NCI-H748 (cell line): ENCODE measurements at regions not wholly inside any gene's neighbourhood (a gene's known extent, or its start where the extent isn't known, plus 50 kb on each side); places are given as distances from the start of the nearest gene placed in this dataset.
A peak's percentile ranks its signal among the peaks of the same experiment; 100 is the strongest.
"Not testable (repeated sequence)": the region's sequence is repeated elsewhere in the genome, so short reads cannot be mapped to it uniquely, and the experiment has no call there.

Experiments
- DNase-seq: peaks from one replicate; lab custom pipeline; 2025; ENCODE audit not compliant: unreplicated experiment; lab: John Stamatoyannopoulos, UW

DNA sequence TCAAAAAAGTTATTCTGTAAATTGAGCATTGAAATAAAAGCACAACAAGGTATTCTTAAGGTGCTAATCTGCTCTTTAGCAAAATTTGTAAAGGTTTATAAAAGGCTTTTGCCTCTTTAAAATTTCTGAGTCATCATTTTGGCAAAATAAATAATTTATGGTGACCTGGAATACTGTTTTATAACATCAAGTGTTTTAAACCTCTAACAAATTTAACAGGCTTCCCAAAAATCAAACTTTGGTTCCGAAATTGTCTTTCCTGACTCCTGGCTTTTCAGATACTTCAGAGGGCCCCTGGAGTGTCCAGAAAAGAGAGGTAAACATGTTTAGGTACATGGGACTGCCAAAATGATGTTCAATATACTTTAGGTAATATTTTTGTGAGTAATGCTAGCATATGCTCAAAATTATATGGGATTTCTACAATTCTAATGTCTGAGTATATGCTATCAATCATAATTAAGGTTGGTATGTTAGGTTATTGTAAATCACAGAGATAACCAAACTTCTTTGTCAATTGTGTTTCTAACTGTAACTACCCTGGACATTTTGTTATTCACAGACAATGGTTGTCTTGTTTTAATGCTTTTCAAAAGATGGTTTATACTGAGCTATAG, 160.3 kb upstream of the OLIG3 start:
- DNase-seq: no peak

DNA sequence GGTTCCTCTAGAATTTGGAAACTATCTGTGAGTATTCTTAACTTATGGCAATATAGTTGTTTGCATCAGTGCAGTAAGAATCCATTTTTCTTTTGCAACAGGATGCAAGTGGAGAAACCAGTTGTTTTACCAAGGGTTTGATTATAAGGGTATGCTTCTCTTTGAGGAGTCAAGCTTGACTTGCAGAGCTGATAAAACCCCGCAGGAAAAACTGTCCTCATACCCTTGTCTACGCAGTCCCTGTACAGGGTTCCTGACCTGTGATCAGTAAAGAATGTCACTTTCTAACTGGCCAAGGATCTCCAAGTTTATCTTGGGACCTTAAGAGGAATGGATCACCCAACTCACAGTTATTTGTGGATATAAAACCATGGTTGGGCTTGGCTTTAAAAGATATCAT, 161.1 kb upstream of the OLIG3 start:
- DNase-seq: no peak

DNA sequence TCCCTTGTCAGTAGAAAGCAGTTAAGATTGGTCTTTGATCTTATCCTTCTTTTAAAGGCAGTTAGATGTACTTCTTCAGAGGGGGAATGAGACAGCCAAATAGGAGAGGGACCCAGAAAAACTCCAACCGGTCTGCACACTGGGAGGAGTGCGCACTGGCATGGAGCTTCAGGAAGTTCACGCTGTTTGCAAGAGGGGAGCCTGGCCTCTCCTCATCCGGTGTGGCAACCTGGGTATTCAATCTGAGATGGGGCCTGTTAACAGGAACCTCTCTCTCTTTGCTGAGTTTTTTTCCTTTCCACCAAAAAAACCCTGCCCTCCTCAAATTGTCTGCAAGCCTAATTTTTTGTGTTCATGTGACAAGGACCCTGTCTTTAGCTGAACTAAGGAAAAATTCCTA, 162.5 kb upstream of the OLIG3 start:
- DNase-seq: no peak

GRCh38 chr6:137657351-137657911, 163.2 kb upstream of the OLIG3 start:
- no peak for DNase-seq

DNA sequence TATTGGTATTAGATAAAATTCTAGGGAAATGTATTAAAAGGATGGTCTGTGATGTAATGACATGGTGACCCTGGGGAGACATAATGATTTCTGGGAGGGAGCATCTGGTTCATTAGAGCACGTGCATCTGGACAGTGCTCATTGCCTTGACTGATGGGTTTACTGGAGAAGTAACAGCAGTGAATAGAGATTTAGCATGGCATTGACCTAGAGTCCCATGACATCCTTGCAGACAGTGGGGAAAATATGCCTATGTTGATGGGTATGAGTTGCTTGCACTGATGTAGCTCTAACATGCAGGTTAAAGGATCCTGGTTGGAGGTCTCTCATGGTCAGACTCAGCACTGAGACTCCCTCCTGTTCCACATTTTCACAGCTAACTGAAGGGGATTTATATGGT, 164.1 kb upstream of the OLIG3 start:
- no peak for DNase-seq

- no peak for DNase-seq
Observed at GRCh38 chr6:137659871-137660270, 165.7 kb upstream of the OLIG3 start.

- DNase-seq: no peak
Observed at GRCh38 chr6:137660296-137660731, 166.1 kb upstream of the OLIG3 start.

DNA sequence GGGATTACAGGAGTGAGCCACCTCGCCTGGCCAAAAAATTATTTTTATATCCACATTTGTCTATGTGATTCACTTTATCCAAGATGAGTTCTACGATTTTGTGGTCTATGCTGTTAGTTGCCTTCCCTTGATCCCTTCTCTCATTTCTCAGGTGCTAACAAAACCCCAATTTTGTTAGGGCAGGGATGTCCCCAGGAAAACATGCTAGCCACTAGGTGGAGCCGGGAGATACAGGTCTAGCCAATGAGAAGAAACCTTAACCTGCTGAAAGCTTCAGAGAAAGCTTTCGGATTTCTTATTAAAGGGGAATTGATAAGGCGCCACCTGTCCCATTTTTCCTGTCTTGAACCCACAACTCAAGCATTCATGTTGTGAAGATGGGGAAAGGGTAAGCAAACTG, 167.4 kb upstream of the OLIG3 start:
- peak; percentile 32 for DNase-seq

GRCh38 chr6:137664183-137664582, 170.0 kb upstream of the OLIG3 start:
- no peak for DNase-seq

DNA sequence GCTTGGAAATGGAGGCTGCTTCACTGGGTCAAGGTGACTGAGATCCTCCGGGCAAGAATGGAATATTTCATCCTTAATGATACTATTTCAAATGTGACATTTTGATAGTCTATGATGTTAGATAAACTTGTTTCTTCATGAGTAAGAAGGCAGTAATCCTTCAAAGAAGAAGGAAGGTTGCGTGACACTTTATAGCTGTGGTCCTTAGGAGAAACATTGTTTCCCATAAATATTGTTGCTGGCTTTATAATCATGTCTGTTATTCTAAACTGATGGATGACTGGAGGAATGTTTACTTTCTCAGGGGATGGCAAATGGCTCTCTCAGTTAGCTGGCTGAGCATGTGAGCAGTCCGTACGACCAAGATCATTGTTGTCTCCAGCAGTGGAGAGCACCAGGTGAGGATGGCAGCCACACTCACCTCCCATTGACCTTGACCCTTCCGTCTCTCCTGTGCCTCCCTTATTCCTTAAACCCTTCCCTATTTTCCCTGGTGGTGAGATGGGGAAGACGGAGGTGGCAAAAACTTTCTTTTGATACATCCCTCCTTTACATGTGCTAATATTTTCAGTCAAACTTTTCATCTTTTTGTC, 171.2 kb upstream of the OLIG3 start:
- DNase-seq: no peak

DNA sequence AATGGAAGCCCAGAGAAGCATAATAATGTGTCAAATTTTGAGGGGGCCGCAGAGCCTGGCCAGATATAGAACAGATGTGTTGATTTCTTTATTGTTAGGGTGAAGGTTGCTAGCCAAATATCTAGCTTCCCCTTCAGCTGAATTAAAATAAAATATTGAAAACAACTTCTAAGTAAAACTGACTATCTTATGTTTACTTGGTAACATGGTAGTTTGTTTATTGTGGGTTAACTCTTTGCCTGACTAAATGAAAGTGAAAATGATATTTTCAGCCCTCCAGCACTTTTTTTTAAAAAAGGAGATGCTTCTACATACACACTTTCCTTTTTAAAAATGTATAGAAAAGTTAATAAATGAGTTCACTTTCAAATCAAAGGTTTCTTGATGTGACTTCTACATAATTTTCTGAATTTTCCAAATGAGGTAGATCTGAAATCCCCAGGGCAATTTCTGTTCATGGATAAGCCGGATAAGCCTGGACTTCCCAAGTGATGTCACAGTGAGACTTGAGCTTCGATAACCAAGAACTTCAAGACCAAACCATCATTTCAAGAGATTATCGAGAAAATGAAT, 172.1 kb upstream of the OLIG3 start:
- no peak for DNase-seq

DNA sequence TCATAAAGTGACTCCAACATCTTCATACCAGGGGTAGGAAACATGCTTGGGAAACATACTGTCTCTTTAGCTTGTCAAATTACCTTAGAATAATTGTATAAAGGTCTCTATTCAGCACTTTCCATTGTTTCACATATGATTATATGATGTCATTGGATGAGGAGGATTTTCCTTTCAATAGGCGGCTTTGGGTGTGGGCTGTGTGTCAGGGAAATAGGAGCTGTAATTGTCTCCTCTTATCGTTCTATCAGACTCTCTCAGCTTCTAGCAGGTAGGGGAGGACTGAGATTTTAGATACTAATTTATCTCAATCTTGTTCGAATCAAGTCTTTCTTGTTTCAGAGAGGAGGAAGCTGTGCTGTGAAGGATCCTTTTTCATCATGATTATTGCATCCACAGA, 179.4 kb upstream of the OLIG3 start:
- DNase-seq: peak; percentile 36

GRCh38 chr6:137676888-137677287, 182.7 kb upstream of the OLIG3 start:
- no peak for DNase-seq

DNA sequence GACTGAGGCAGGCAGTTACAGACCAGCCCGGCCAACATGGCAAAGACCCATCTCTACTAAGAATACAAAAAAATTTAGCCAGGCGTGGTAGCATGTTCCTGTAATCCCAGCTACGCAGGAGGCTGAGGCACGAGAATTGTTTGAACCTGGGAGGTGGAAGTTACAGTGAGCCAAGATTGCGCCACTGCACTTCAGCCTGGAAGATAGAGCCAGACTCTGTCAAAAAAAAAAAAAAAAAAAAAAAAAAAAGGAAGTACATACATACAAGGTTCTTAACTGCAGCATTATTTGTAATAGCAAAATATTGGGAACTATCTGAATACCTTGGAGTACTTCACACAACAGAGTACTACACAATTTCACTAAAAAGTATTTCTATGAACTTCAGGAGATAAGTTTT, 183.5 kb upstream of the OLIG3 start:
- no peak for DNase-seq

DNA sequence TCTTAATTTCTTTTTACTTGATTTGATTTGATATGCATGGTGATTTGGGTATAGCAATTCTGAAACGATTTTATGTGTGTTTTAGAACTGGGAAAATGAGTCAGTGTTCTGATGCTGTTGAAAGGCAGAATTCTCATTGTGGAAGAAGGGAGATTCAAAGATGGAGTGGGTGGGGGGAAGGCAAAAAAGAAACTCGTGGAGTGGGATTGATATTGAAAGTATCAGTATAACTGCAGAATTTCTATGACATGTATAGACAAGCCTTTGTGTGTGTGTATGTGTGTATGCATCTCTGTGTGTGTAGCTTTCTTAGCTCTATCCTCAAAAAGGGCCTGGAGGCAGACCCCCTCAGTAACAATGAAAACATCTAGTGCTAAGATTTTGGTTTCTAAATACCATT, 184.3 kb upstream of the OLIG3 start:
- DNase-seq: no peak

DNA sequence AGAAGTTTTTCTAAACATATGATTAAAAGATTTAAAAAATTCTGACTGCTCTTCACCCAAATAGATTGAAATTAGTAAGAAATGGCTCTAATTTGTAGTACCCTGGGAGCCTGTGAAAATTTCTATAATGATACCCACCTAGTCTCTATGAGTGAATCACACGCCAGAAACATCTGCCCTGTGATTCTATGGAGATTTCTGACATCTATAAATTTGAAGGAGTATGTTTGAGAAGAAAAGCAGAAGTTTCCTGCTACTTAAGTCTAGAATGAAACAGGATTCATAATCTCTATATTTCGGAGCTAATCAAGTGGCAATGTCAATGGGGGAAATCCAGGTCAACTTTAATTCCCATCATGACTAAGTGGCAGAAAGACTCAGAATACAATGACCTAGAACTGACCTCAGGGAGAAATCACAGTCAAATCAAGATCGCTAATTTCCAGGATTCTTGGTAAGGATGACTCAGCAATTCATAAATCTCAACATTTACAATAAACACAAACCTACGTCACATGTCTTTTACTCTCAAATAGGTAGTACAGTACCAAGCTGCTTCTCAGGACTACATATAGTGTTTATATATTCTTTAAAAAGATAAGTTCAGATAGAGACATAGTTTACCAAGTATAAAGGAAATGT, 186.2 kb upstream of the TNFAIP3 start:
- DNase-seq: no peak

DNA sequence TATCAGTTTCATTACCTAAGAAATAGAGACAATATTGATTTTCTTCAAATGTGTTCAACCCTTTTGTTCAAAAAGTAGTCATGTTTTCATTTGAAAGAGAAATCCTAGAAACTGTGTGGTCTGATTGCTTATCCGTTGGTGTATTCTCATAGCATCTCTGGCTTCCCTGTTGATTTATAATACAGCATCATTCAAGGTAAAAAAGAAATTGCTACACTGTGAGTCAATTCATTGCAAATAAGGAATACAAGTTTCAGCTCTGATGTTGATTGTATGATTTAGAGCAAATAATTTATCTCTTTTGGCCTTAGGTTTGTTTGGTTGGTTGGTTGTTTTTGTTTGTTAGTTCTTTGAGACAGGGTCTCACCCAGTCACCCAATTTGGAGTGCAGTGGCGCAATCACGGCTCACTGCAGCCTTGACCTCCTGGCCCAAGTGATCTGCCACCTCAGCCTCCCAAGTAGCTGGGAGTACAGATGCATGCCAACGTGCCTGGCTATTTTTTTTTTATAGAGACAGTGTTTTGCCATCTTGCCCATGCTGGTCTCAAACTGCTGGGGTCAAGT, 185.5 kb upstream of the TNFAIP3 start:
- DNase-seq: no peak

DNA sequence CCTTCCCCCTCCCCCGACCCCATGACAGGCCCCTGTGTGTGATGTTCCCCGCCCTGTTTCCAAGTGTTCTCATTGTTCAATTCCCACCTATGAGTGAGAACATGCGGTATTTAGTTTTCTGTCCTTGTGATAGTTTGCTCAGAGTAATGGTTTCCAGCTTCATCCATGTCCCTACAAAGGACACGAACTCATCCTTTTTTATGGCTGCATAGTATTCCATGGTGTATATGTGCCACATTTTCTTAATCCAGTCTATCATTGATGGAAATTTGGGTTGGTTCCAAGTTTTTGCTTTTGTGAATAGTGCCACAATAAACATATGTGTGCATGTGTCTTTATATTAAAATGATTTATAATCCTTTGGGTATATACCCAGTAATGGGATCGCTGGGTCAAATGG, 184.4 kb upstream of the TNFAIP3 start:
- not testable (repeated sequence) for DNase-seq

- DNase-seq: no peak
Observed at GRCh38 chr6:137683916-137684315, 183.1 kb upstream of the TNFAIP3 start.

DNA sequence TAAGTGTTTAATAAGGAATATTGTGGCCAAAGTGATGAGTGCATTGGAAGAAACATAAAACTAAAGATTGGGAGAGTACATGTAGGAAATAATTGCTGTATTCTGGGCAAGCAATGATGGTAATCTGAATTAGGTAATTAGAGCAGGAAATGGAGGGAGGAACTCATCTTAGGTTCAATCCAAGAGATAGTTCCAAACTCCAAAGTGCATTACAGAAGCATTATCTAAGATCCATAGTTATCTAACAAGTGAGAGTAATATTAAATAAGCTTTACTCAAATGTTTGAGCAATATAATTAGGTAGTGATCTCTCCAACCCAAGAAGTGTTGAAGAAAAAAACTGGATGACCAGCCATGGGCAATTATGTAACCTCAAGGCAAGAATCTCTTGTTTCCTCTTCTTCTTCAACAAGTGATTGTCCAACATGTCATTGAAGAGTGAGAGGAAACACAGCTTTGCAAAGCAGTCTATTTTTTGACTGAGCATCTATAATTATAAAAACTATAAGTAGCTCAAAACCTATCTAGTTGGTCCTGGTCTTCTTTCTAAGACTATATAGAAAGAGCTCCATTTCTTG, 181.2 kb upstream of the TNFAIP3 start:
- DNase-seq: no peak

GRCh38 chr6:137687818-137688217, 179.2 kb upstream of the TNFAIP3 start:
- DNase-seq: no peak
